Umbilical cord (tissue), 1 donor: ENCODE measurements at regions not wholly inside any gene's neighbourhood (a gene's known extent, or its start where the extent isn't known, plus 50 kb on each side); places are given as distances from the start of the nearest gene placed in this dataset.
"Not testable (repeated sequence)": the region's sequence is repeated elsewhere in the genome, so short reads cannot be mapped to it uniquely, and the experiment has no call there.

ENCODE experiments used
- DNase-seq: peaks from one replicate; pipeline ENCODE4 v3.0.0-alpha.2; 2015; ENCODE audit warnings: low spot score

DNA sequence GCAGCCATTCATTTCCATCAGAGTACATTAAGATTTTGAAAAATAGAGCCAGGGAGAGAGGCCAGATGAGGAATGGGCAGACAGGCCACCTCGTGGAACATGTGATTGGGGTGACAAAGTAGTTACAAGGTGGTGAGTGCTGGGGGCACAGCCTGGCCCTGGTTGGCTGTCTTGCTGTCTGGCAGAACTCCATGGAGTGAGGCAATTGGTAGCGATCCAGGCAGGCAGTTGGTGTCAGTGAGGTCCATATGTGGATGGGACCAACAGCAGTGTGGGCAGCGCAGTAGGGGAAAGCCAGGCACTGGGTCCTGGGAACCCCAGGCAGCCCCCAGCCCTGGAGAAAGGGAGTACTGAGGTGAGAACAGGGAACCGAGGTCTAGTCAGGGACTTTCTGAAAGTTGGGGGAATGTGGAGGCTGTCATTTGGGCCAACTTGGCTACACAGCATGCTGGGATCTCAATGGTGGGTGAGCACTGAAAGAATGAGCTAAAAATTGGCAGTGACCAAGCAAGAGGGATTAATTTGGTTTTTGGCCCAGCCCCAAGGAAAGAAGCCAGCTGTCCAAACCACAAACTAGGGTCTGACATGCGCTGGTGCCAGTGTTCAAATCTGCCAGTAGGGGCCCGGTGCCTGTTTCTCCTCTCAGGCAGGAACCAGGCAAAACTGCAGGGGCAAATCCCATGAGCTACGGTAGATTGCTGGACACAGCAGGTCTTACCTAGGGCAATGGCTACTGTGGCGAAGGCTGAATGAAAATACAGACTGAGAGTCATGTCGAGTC lies 61.4 kb upstream of the E2F3 start:
- DNase-seq = no peak

DNA sequence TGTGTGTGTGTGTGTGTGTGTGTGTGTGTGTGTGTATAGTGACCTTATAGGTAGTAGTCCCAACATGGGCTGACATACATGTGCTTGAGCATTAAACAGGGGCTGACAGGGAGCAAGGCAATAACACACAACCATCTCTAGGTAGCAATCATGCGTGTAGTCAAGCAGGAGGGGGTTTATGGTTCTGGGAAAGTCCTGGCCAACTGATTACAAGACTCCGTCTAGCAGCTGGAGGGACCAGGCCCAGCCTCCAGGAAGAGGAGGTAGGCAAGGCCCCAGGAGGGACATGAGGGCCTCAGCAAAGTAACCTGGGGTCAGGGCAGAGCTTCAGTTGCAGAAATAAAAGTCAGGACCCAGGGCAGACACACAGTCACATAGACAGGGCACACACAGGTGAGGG lies 60.6 kb upstream of the E2F3 start:
- no peak for DNase-seq

- no peak for DNase-seq
Measured at GRCh38 chr6:20341564-20341963, 60.1 kb upstream of the E2F3 start.

DNA sequence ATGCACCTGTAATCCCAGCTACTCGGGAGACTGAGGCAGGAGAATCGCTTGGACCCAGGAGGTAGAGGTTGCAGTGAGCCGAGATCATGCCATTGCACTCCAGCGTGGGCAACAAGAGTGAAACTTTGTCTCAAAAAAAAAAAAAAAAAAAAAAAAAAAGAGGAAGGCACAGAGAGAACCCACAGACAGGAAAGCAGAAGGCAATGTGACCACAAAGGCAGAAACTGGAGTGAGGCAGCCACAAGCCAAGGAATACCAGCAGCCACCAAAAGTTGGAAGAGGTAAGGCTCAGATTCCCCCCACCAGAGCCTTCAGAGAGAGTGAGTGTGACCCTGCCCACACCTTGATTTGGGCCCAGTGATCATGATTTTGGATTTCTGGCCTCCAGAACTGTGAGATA lies 54.7 kb upstream of the E2F3 start:
- not testable (repeated sequence) for DNase-seq

DNA sequence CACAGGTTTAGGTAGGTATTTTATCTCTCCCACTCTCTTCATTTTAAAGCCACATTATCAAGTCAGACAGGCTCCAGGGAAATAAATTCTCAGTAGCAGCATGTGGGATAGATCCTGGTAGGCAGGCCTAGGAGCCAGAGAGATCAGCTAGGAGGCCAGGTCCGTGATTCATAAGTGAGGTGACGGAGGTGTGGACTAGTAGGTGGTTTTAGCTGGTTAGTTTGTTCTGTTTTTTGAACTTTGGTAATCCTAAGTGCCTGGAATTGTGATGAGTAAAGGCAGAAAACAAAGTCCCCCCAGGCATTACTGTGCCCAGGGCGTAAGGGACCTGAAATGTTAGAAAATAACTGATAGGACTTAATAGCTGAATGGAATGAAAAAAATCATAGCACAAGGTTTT lies 53.6 kb upstream of the E2F3 start:
- no peak for DNase-seq

DNA sequence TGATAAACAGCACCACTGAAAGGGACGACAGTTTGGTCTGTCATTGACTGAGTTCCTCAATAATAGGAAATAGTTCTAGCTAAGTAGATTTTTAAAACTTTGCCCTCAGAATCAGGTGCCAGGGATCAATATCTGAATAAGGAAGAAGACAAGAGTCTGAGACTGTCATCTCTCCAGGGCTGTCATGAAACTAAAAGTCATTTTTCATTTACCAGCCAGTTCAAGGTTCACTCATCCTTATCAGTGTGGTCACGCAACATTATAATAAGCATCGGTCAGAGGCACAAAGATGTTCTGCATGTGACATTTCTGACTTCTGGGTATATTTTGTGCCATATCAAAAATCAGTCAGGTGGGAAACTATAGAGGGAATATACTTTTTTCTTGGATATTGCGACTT lies 52.5 kb upstream of the E2F3 start:
- no peak for DNase-seq

- DNase-seq = no peak
Measured at GRCh38 chr6:20350215-20350614, 51.5 kb upstream of the E2F3 start.

GRCh38 chr6:20351534-20351933 lies 50.1 kb upstream of the E2F3 start:
- DNase-seq = no peak
